WTC11 (cell line): ENCODE measurements at regions not wholly inside any gene's neighbourhood (a gene's known extent, or its start where the extent isn't known, plus 50 kb on each side); places are given as distances from the start of the nearest gene placed in this dataset.
"Not testable (repeated sequence)": the region's sequence is repeated elsewhere in the genome, so short reads cannot be mapped to it uniquely, and the experiment has no call there.

ENCODE experiments used
- ATAC-seq: fragments of 200-7000 bp; cut with Tn5 transposase; 2 replicates; pipeline ENCODE4 v1.10.0; 2021; ENCODE audit warnings: mild to moderate bottlenecking, moderate library complexity
- CTCF ChIA-PET: fragments of 300-600 bp; sonication (Branson Sonifier 250); formaldehyde crosslinking; loops from one replicate; lab custom pipeline; 2021; ENCODE audit warnings: antibody characterized with exemption; lab: Charles Lee
- POLR2A ChIA-PET: fragments of 350-600 bp; sonication (Branson Sonifier 250); formaldehyde crosslinking; loops from one replicate; lab custom pipeline; 2021; ENCODE audit warnings: antibody characterized with exemption; lab: Charles Lee
- DNase-seq: peaks from one replicate; pipeline ENCODE4 v3.0.0; 2021; ENCODE audit warnings: low spot score
- H3K27ac Mint-ChIP-seq: 2 replicates; pipeline ENCODE4 v1.8.0; 2021; ENCODE audit warnings: mixed read lengths
- H3K27me3 Mint-ChIP-seq: 2 replicates; pipeline ENCODE4 v1.8.0; 2021; ENCODE audit warnings: low read depth, mild to moderate bottlenecking, moderate library complexity, mixed read lengths
- H3K36me3 Mint-ChIP-seq: 2 replicates; pipeline ENCODE4 v1.8.0; 2021; ENCODE audit warnings: mixed read lengths
- H3K4me1 Mint-ChIP-seq: 2 replicates; pipeline ENCODE4 v1.8.0; 2022; ENCODE audit warnings: mixed read lengths
- H3K4me3 Mint-ChIP-seq: 2 replicates; pipeline ENCODE4 v1.8.0; 2021; ENCODE audit warnings: mild to moderate bottlenecking, moderate library complexity, mixed read lengths
- H3K9me3 Mint-ChIP-seq: 2 replicates; pipeline ENCODE4 v1.8.0; 2021; ENCODE audit warnings: mixed read lengths
- ESRRA ChIP-seq: sonication (generic); formaldehyde crosslinking; IDR thresholded peaks from 2 replicates; pipeline ENCODE4 v1.8.1; 2022; ENCODE audit warnings: mild to moderate bottlenecking, missing genetic modification reagents, borderline replicate concordance
- FOXJ3 ChIP-seq: sonication (generic); formaldehyde crosslinking; IDR thresholded peaks from 2 replicates; pipeline ENCODE4 v1.9.0; 2021; ENCODE audit warnings: missing genetic modification reagents, mild to moderate bottlenecking, borderline replicate concordance
- NR3C1 ChIP-seq: sonication (generic); formaldehyde crosslinking; conservative IDR thresholded peaks from 2 replicates; pipeline ENCODE4 v1.8.1; 2023; ENCODE audit warnings: low read depth, mild to moderate bottlenecking, missing genetic modification reagents
- OVOL2 ChIP-seq: fragments of 250-450 bp; sonication (Bioruptor Pico); IDR thresholded peaks from 2 replicates; pipeline ENCODE4 v1.9.0; 2021; ENCODE audit warnings: mild to moderate bottlenecking, borderline replicate concordance
- PRRX2 ChIP-seq: fragments of 250-450 bp; sonication (Bioruptor Pico); IDR thresholded peaks from 2 replicates; pipeline ENCODE4 v1.8.0; 2021; ENCODE audit warnings: mild to moderate bottlenecking
- RORB ChIP-seq: fragments of 250-450 bp; sonication (Bioruptor Pico); IDR thresholded peaks from 2 replicates; pipeline ENCODE4 v1.9.0; 2021; ENCODE audit warnings: mild to moderate bottlenecking
- SMAD3 ChIP-seq: sonication (generic); formaldehyde crosslinking; IDR thresholded peaks from 2 replicates; pipeline ENCODE4 v1.8.0; 2022; ENCODE audit warnings: missing genetic modification reagents, mild to moderate bottlenecking, borderline replicate concordance
- SMAD4 ChIP-seq: sonication (generic); formaldehyde crosslinking; IDR thresholded peaks from 2 replicates; pipeline ENCODE4 v1.8.0; 2022; ENCODE audit warnings: mild to moderate bottlenecking, missing genetic modification reagents
- SP1 ChIP-seq: sonication (generic); formaldehyde crosslinking; conservative IDR thresholded peaks from 2 replicates; pipeline ENCODE4 v1.8.1; 2022; ENCODE audit warnings: missing genetic modification reagents
- TCF7 ChIP-seq: sonication (generic); formaldehyde crosslinking; IDR thresholded peaks from 2 replicates; pipeline ENCODE4 v1.8.0; 2022; ENCODE audit warnings: mild to moderate bottlenecking, low read depth, missing genetic modification reagents, moderate library complexity
- TP53 ChIP-seq: sonication (generic); formaldehyde crosslinking; IDR thresholded peaks from 2 replicates; pipeline ENCODE4 v1.8.1; 2023; ENCODE audit warnings: mild to moderate bottlenecking, missing genetic modification reagents
- ZNF396 ChIP-seq: fragments of 250-450 bp; sonication (Bioruptor Pico); IDR thresholded peaks from 2 replicates; pipeline ENCODE4 v1.8.0; 2021; ENCODE audit warnings: mild to moderate bottlenecking, moderate library complexity, borderline replicate concordance
- ZNF671 ChIP-seq: fragments of 250-450 bp; sonication (Bioruptor Pico); IDR thresholded peaks from 2 replicates; pipeline ENCODE4 v1.8.0; 2021; ENCODE audit warnings: mild to moderate bottlenecking
- TF ChIP-seq, protein P1 (sequence below): sonication (generic); formaldehyde crosslinking; IDR thresholded peaks from 2 replicates; pipeline ENCODE4 v1.8.1; 2022; ENCODE audit warnings: low read depth, missing genetic modification reagents, borderline replicate concordance
- TF ChIP-seq, protein P2 (sequence below): sonication (generic); formaldehyde crosslinking; IDR thresholded peaks from 2 replicates; pipeline ENCODE4 v1.8.1; 2022; ENCODE audit warnings: missing genetic modification reagents, borderline replicate concordance
- TF ChIP-seq, protein P3 (sequence below): sonication (generic); formaldehyde crosslinking; IDR thresholded peaks from 2 replicates; pipeline ENCODE4 v1.8.1; 2023; ENCODE audit warnings: mild to moderate bottlenecking, missing genetic modification reagents, moderate library complexity
- TF ChIP-seq, protein P4 (sequence below): sonication (generic); formaldehyde crosslinking; IDR thresholded peaks from 2 replicates; pipeline ENCODE4 v1.8.0; 2022; ENCODE audit warnings: mild to moderate bottlenecking, missing genetic modification reagents
- TF ChIP-seq, protein P5 (sequence below): fragments of 250-450 bp; sonication (Bioruptor Pico); IDR thresholded peaks from 2 replicates; pipeline ENCODE4 v1.9.0; 2021; ENCODE audit warnings: mild to moderate bottlenecking
- TF ChIP-seq, protein P6 (sequence below): sonication (generic); formaldehyde crosslinking; IDR thresholded peaks from 2 replicates; pipeline ENCODE4 v1.8.0; 2022; ENCODE audit warnings: mild to moderate bottlenecking, missing genetic modification reagents
- TF ChIP-seq, protein P7 (sequence below): sonication (generic); formaldehyde crosslinking; IDR thresholded peaks from 2 replicates; pipeline ENCODE4 v1.8.0; 2022; ENCODE audit warnings: mild to moderate bottlenecking, missing genetic modification reagents
- TF ChIP-seq, protein P8 (sequence below): sonication (generic); formaldehyde crosslinking; IDR thresholded peaks from 2 replicates; pipeline ENCODE4 v1.8.0; 2022; ENCODE audit warnings: missing genetic modification reagents

DNA sequence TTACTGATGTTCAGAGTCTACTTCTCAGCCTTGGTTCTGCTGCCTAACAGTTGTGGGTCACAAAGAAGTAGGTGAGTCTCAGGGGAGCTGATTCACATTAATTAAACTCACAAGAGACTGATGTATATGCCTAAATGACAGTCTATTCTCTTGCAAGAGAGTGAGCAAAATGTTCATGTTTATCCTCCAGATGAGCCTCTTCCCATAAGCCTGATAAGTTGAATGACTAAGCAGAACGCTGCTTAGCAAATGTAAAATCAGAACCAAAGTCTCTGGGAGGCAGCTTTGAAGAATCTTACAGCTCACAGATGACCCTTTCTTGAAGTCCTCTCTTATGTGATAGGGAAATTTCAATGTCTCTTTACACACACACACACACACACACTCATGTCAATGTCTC is 1092.2 kb downstream of the TYW1 start (continued):
- TF ChIP-seq, protein P1, sequence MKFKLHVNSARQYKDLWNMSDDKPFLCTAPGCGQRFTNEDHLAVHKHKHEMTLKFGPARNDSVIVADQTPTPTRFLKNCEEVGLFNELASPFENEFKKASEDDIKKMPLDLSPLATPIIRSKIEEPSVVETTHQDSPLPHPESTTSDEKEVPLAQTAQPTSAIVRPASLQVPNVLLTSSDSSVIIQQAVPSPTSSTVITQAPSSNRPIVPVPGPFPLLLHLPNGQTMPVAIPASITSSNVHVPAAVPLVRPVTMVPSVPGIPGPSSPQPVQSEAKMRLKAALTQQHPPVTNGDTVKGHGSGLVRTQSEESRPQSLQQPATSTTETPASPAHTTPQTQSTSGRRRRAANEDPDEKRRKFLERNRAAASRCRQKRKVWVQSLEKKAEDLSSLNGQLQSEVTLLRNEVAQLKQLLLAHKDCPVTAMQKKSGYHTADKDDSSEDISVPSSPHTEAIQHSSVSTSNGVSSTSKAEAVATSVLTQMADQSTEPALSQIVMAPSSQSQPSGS: no peak
- TF ChIP-seq TCF7 (no peak), SP1 (no peak), SMAD4 (CRISPR knock-in tag) (no peak), ESRRA (no peak), FOXJ3 (CRISPR knock-in tag) (no peak)

DNA sequence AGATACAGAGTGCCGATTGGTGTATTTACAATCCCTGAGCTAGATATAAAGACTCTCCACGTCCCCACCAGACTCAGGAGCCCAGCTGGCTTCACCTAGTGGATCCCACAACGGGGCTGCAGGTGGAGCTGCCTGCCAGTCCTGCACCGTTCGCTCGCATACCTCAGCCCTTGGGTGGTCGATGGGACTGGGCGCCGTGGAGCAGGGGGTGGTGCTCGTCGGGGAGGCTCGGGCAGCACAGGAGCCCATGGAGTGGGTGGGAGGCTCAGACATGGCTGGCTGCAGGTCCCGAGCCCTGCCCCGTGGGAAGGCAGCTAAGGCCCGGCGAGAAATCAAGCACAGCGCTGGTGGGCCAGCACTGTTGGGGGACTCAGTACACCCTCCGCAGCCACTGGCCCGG is 1093.6 kb downstream of the TYW1 start:
- H3K4me3 Mint-ChIP-seq, DNase-seq, CTCF ChIA-PET, H3K27me3 Mint-ChIP-seq, H3K36me3 Mint-ChIP-seq, H3K4me1 Mint-ChIP-seq, H3K27ac Mint-ChIP-seq, ATAC-seq, POLR2A ChIA-PET: not testable (repeated sequence)
- peaks cover 39% of the 10 kb centered on the region for H3K9me3 Mint-ChIP-seq

DNA sequence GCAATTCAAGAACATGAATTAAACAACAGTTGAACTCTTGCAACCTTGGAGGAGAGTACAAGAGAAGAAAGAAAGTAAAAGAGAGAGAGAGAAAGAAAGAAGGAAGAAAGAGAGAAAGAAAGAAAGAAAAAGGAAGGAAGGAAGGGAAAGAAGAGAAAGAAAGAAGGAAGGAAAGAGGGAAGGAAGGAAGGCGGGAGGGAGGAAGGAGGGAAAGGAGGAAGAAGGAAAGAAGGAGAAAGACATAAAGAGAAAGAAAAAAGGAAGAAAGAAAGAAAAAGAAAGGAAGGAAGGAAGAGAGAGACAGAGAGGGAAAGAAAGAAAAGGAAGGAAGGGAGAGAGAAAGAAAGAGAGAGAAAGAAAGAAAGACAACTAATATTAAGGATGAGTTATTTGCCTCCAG is 1106.7 kb downstream of the TYW1 start:
- no peak for ATAC-seq
- Mint-ChIP-seq H3K9me3 (no peaks in the 10 kb centered on the region), H3K36me3 (no peaks in the 10 kb centered on the region), H3K4me1 (peaks cover 4% of the 10 kb centered on the region), H3K27me3 (no peaks in the 10 kb centered on the region), H3K4me3 (no peak overlapping the region), H3K27ac (no peak overlapping the region)
- DNase-seq: no peak
- ChIA-PET CTCF (no interaction called here), POLR2A (no interaction called here)
- no peak for TF ChIP-seq NR3C1 (CRISPR knock-in tag)
- TF ChIP-seq, protein P2, sequence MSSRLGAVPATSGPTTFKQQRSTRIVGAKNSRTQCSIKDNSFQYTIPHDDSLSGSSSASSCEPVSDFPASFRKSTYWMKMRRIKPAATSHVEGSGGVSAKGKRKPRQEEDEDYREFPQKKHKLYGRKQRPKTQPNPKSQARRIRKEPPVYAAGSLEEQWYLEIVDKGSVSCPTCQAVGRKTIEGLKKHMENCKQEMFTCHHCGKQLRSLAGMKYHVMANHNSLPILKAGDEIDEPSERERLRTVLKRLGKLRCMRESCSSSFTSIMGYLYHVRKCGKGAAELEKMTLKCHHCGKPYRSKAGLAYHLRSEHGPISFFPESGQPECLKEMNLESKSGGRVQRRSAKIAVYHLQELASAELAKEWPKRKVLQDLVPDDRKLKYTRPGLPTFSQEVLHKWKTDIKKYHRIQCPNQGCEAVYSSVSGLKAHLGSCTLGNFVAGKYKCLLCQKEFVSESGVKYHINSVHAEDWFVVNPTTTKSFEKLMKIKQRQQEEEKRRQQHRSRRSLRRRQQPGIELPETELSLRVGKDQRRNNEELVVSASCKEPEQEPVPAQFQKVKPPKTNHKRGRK: no peak
- no peak for TF ChIP-seq TP53 (CRISPR knock-in tag)
- TF ChIP-seq, protein P3, sequence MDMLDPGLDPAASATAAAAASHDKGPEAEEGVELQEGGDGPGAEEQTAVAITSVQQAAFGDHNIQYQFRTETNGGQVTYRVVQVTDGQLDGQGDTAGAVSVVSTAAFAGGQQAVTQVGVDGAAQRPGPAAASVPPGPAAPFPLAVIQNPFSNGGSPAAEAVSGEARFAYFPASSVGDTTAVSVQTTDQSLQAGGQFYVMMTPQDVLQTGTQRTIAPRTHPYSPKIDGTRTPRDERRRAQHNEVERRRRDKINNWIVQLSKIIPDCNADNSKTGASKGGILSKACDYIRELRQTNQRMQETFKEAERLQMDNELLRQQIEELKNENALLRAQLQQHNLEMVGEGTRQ: no peak
- no peak for TF ChIP-seq OVOL2 (CRISPR knock-in tag)
- no peak for TF ChIP-seq RORB
- TF ChIP-seq, protein P4, sequence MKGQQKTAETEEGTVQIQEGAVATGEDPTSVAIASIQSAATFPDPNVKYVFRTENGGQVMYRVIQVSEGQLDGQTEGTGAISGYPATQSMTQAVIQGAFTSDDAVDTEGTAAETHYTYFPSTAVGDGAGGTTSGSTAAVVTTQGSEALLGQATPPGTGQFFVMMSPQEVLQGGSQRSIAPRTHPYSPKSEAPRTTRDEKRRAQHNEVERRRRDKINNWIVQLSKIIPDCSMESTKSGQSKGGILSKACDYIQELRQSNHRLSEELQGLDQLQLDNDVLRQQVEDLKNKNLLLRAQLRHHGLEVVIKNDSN: no peak
- no peak for TF ChIP-seq PRRX2 (CRISPR knock-in tag)
- TF ChIP-seq ZNF671: no peak
- TF ChIP-seq, protein P5, sequence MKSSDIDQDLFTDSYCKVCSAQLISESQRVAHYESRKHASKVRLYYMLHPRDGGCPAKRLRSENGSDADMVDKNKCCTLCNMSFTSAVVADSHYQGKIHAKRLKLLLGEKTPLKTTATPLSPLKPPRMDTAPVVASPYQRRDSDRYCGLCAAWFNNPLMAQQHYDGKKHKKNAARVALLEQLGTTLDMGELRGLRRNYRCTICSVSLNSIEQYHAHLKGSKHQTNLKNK: no peak
- TF ChIP-seq, protein P6, sequence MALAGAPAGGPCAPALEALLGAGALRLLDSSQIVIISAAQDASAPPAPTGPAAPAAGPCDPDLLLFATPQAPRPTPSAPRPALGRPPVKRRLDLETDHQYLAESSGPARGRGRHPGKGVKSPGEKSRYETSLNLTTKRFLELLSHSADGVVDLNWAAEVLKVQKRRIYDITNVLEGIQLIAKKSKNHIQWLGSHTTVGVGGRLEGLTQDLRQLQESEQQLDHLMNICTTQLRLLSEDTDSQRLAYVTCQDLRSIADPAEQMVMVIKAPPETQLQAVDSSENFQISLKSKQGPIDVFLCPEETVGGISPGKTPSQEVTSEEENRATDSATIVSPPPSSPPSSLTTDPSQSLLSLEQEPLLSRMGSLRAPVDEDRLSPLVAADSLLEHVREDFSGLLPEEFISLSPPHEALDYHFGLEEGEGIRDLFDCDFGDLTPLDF (CRISPR knock-in tag): no peak
- no peak for TF ChIP-seq ZNF396 (CRISPR knock-in tag)
- TF ChIP-seq, protein P7, sequence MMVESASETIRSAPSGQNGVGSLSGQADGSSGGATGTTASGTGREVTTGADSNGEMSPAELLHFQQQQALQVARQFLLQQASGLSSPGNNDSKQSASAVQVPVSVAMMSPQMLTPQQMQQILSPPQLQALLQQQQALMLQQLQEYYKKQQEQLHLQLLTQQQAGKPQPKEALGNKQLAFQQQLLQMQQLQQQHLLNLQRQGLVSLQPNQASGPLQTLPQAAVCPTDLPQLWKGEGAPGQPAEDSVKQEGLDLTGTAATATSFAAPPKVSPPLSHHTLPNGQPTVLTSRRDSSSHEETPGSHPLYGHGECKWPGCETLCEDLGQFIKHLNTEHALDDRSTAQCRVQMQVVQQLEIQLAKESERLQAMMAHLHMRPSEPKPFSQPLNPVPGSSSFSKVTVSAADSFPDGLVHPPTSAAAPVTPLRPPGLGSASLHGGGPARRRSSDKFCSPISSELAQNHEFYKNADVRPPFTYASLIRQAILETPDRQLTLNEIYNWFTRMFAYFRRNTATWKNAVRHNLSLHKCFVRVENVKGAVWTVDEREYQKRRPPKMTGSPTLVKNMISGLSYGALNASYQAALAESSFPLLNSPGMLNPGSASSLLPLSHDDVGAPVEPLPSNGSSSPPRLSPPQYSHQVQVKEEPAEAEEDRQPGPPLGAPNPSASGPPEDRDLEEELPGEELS: no peak
- no peak for TF ChIP-seq SMAD3
- TF ChIP-seq, protein P8, sequence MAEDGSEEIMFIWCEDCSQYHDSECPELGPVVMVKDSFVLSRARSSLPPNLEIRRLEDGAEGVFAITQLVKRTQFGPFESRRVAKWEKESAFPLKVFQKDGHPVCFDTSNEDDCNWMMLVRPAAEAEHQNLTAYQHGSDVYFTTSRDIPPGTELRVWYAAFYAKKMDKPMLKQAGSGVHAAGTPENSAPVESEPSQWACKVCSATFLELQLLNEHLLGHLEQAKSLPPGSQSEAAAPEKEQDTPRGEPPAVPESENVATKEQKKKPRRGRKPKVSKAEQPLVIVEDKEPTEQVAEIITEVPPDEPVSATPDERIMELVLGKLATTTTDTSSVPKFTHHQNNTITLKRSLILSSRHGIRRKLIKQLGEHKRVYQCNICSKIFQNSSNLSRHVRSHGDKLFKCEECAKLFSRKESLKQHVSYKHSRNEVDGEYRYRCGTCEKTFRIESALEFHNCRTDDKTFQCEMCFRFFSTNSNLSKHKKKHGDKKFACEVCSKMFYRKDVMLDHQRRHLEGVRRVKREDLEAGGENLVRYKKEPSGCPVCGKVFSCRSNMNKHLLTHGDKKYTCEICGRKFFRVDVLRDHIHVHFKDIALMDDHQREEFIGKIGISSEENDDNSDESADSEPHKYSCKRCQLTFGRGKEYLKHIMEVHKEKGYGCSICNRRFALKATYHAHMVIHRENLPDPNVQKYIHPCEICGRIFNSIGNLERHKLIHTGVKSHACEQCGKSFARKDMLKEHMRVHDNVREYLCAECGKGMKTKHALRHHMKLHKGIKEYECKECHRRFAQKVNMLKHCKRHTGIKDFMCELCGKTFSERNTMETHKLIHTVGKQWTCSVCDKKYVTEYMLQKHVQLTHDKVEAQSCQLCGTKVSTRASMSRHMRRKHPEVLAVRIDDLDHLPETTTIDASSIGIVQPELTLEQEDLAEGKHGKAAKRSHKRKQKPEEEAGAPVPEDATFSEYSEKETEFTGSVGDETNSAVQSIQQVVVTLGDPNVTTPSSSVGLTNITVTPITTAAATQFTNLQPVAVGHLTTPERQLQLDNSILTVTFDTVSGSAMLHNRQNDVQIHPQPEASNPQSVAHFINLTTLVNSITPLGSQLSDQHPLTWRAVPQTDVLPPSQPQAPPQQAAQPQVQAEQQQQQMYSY (CRISPR knock-in tag): no peak
